HEK293 (cell line): ENCODE measurements at regions not wholly inside any gene's neighbourhood (a gene's known extent, or its start where the extent isn't known, plus 50 kb on each side); places are given as distances from the start of the nearest gene placed in this dataset.

ENCODE experiments used
- CTCF ChIP-seq: fragments of 450-650 bp; formaldehyde crosslinking; IDR thresholded peaks from 2 replicates; pipeline ENCODE4 v1.5.1; 2016; ENCODE audit warnings: missing biosample characterization, missing genetic modification characterization
- SP2 ChIP-seq: fragments of 450-650 bp; formaldehyde crosslinking; IDR thresholded peaks from 2 replicates; pipeline ENCODE4 v1.5.1; 2016; ENCODE audit warnings: missing biosample characterization, missing genetic modification characterization
- ZNF155 ChIP-seq: fragments of 450-650 bp; formaldehyde crosslinking; IDR thresholded peaks from 2 replicates; pipeline ENCODE4 v1.5.1; 2016; ENCODE audit warnings: missing biosample characterization, missing genetic modification characterization
- ZNF48 ChIP-seq: fragments of 450-650 bp; formaldehyde crosslinking; IDR thresholded peaks from 2 replicates; pipeline ENCODE4 v1.5.1; 2016; ENCODE audit warnings: missing biosample characterization, missing genetic modification characterization
- ZNF501 ChIP-seq: fragments of 450-650 bp; formaldehyde crosslinking; IDR thresholded peaks from 2 replicates; pipeline ENCODE4 v1.5.1; 2016; ENCODE audit warnings: missing biosample characterization, missing genetic modification characterization
- TF ChIP-seq, protein P1 (sequence below): fragments of 450-650 bp; formaldehyde crosslinking; IDR thresholded peaks from 2 replicates; pipeline ENCODE4 v1.5.1; 2016; ENCODE audit warnings: missing biosample characterization, missing genetic modification characterization, low read depth
- TF ChIP-seq, protein P2 (sequence below): fragments of 450-650 bp; formaldehyde crosslinking; IDR thresholded peaks from 2 replicates; pipeline ENCODE4 v1.5.1; 2016; ENCODE audit warnings: missing biosample characterization, missing genetic modification characterization

DNA sequence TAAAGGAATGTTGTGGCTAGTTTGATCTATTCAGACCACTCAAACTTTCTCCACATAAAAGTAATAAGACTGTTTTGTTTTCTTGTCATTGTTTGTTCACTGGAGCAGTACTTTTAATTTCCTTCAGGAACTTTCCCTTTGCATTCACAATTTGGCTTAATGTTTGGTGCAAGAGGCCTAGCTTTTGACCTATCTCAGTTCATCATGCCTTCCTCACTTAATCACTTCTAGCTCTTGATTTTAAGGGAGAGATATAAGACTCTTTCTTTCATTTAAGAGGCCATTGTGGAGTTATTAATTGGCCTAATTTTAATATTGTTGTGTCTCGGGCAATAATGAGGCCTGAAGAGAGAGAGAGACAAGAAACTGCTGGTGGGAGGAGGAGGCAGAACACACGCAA lies 371.7 kb upstream of the DEPDC1 start:
- TF ChIP-seq, protein P1, sequence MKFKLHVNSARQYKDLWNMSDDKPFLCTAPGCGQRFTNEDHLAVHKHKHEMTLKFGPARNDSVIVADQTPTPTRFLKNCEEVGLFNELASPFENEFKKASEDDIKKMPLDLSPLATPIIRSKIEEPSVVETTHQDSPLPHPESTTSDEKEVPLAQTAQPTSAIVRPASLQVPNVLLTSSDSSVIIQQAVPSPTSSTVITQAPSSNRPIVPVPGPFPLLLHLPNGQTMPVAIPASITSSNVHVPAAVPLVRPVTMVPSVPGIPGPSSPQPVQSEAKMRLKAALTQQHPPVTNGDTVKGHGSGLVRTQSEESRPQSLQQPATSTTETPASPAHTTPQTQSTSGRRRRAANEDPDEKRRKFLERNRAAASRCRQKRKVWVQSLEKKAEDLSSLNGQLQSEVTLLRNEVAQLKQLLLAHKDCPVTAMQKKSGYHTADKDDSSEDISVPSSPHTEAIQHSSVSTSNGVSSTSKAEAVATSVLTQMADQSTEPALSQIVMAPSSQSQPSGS (tag by site-specific recombination): no peak
- TF ChIP-seq SP2 (tag by site-specific recombination) (no peak), ZNF48 (tag by site-specific recombination) (no peak), CTCF (no peak), ZNF155 (no peak), ZNF501 (tag by site-specific recombination) (no peak)
- TF ChIP-seq, protein P2, sequence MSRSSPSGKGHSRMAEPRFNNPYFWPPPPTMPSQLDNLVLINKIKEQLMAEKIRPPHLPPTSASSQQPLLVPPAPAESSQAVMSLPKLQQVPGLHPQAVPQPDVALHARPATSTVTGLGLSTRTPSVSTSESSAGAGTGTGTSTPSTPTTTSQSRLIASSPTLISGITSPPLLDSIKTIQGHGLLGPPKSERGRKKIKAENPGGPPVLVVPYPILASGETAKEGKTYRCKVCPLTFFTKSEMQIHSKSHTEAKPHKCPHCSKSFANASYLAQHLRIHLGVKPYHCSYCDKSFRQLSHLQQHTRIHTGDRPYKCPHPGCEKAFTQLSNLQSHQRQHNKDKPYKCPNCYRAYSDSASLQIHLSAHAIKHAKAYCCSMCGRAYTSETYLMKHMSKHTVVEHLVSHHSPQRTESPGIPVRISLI (tag by site-specific recombination): no peak
